Ovary (tissue), 3 donors: ENCODE measurements at regions not wholly inside any gene's neighbourhood (a gene's known extent, or its start where the extent isn't known, plus 50 kb on each side); places are given as distances from the start of the nearest gene placed in this dataset.

Experiments
- CTCF ChIP-seq, 3 donors: fragments of 450-650 bp in 2 of 3; fragments of 200-600 bp in 1 of 3; IDR thresholded peaks; one replicate each; pipeline versions ENCODE4 v1.5.1 to v1.8.0; 2016 to 2022; ENCODE audit warnings: antibody characterized with exemption in 3 of 3, mild to moderate bottlenecking in 1 of 3
- EP300 ChIP-seq: sonication (generic); formaldehyde crosslinking; IDR thresholded peaks from one replicate; pipeline ENCODE4 v1.6.1; 2017; ENCODE audit warnings: antibody characterized with exemption
- POLR2A ChIP-seq: fragments of 450-650 bp; IDR thresholded peaks from one replicate; pipeline ENCODE4 v1.6.1; 2017; ENCODE audit warnings: antibody characterized with exemption, mild to moderate bottlenecking, moderate library complexity
- donor health status: DM: no; HTN: no; CAD: no.

GRCh38 chr1:222073307-222073995 is 331.6 kb upstream of the DUSP10 start:
- TF ChIP-seq POLR2A (no peak), CTCF (IDR thresholded peaks at IDR 0.05) (no peak), EP300 (no peak)
